Tibial nerve (tissue), 4 donors: ENCODE measurements at regions not wholly inside any gene's neighbourhood (a gene's known extent, or its start where the extent isn't known, plus 50 kb on each side); places are given as distances from the start of the nearest gene placed in this dataset.
"Not testable (repeated sequence)": the region's sequence is repeated elsewhere in the genome, so short reads cannot be mapped to it uniquely, and the experiment has no call there.

ENCODE experiments used
- DNase-seq, 2 donors: peaks; one replicate each; pipeline ENCODE4 v3.0.0-alpha.2; 2019; ENCODE audit warnings: low spot score in 2 of 2
- H3K27ac ChIP-seq, 4 donors: fragments of 200-600 bp; sonication (generic) in 3 of 4; one replicate each; pipeline ENCODE4 v1.5.1; 2017 to 2019; ENCODE audit warnings: mild to moderate bottlenecking in 1 of 4
- H3K27me3 ChIP-seq, 2 donors: fragments of 200-600 bp; sonication (generic) in 1 of 2; one replicate each; pipeline versions ENCODE4 v1.5.1 to v1.6.0; 2017 to 2019
- H3K36me3 ChIP-seq, 3 donors: fragments of 200-600 bp; sonication (generic); one replicate each; pipeline ENCODE4 v1.5.1; 2018 to 2019
- H3K4me1 ChIP-seq, 4 donors: fragments of 200-600 bp; sonication (generic) in 3 of 4; one replicate each; pipeline ENCODE4 v1.5.1; 2017 to 2019
- H3K4me3 ChIP-seq, 4 donors: fragments of 200-600 bp; sonication (generic) in 3 of 4; one replicate each; pipeline ENCODE4 v1.5.1; 2017 to 2019; ENCODE audit warnings: mild to moderate bottlenecking in 1 of 4, moderate library complexity in 1 of 4
- H3K9me3 ChIP-seq, 4 donors: fragments of 200-600 bp; sonication (generic) in 3 of 4; one replicate each; pipeline ENCODE4 v1.5.1; 2017 to 2019
- EP300 ChIP-seq, 2 donors: sonication (generic); formaldehyde crosslinking; IDR thresholded peaks; one replicate each; pipeline ENCODE4 v1.6.1; 2017; ENCODE audit warnings: antibody characterized with exemption in 2 of 2, mild to moderate bottlenecking in 1 of 2
- POLR2A ChIP-seq, 2 donors: fragments of 450-650 bp; IDR thresholded peaks; one replicate each; pipeline ENCODE4 v1.6.1; 2017; ENCODE audit warnings: antibody characterized with exemption in 2 of 2, mild to moderate bottlenecking in 2 of 2, moderate library complexity in 2 of 2
- WGBS, 2 donors: methylation state at CpG; one replicate each; pipeline ENCODE4 v1.1.5; 2018; 5-methylcytosine and 5-hydroxymethylcytosine counted together
- TF ChIP-seq, protein P1 (sequence below), 5 experiments: fragments of 200-600 bp in 3 of 5; fragments of 450-650 bp in 2 of 5; sonication (generic) in 3 of 5; IDR thresholded peaks; one replicate each; pipeline ENCODE4 v1.5.1; 2016 to 2019; ENCODE audit warnings: antibody characterized with exemption in 5 of 5, mild to moderate bottlenecking in 3 of 5, moderate library complexity in 2 of 5

DNA sequence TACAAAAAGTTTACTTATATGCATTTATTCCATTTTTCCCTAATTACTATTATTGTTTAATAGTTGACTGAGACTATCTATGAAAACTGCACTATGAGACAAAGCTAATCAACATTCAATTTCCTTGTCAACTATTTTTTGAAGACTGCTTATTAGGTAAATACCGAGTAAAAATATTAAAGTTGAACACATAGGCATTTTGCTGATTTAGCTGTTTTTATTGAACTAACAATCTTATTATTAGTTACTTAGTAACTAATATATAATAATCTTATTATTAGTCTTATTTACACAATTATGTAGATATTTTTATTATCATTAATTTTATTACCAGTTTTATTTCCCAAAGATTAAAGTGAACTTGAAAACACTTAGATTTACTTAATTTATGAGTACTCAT lies 728.8 kb downstream of the TENT5A start:
- Histone ChIP-seq H3K27ac (no peak overlapping the region), H3K36me3 (no peaks in the 10 kb centered on the region), H3K4me3 (no peak overlapping the region), H3K27me3 (no peaks in the 10 kb centered on the region), H3K4me1 (no peaks in the 10 kb centered on the region), H3K9me3 (peaks cover 0 to 14% (median 0%) of the 10 kb centered on the region in 4 donors)
- 44 to 96% methylated on average over 1 of the region's 1 CpG for WGBS, 2 donors
- no peak for DNase-seq
- no peak for TF ChIP-seq EP300 (IDR thresholded peaks at IDR 0.05)
- TF ChIP-seq, protein P1, sequence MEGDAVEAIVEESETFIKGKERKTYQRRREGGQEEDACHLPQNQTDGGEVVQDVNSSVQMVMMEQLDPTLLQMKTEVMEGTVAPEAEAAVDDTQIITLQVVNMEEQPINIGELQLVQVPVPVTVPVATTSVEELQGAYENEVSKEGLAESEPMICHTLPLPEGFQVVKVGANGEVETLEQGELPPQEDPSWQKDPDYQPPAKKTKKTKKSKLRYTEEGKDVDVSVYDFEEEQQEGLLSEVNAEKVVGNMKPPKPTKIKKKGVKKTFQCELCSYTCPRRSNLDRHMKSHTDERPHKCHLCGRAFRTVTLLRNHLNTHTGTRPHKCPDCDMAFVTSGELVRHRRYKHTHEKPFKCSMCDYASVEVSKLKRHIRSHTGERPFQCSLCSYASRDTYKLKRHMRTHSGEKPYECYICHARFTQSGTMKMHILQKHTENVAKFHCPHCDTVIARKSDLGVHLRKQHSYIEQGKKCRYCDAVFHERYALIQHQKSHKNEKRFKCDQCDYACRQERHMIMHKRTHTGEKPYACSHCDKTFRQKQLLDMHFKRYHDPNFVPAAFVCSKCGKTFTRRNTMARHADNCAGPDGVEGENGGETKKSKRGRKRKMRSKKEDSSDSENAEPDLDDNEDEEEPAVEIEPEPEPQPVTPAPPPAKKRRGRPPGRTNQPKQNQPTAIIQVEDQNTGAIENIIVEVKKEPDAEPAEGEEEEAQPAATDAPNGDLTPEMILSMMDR (IDR thresholded peaks at IDR 0.05), result no peak
- no peak for TF ChIP-seq POLR2A (IDR thresholded peaks at IDR 0.05)

DNA sequence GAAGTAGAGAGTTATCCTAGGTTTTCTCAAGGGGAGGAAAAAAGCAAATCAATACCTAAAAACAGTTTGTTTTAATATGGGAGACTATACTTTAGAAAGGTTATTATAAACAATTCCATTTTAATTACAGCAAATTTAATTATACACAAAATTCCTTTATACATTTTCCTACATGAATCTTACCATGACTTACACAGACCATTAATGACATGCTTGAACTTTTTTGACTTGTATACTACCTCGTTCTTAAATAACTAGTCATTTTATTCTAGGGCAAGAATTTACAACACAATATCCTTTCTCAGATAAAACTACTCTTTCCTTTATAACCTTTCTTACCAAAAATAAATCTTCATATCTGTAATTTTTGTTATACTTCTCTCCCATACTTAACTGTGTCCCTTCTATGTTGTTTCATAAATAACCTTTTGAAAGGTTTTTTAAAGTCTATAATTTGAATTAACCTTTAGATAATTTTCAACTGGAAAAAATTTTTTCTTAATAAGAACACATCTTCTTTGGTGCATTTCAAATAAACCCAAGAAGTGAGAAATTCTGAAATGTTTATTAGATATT lies 729.4 kb downstream of the TENT5A start:
- no peak for TF ChIP-seq POLR2A (IDR thresholded peaks at IDR 0.05)
- TF ChIP-seq, protein P1 (IDR thresholded peaks at IDR 0.05), result no peak
- no peak for TF ChIP-seq EP300 (IDR thresholded peaks at IDR 0.05)
- Histone ChIP-seq H3K27me3 (no peaks in the 10 kb centered on the region), H3K4me1 (no peaks in the 10 kb centered on the region), H3K9me3 (peaks cover 0 to 17% (median under 1%) of the 10 kb centered on the region in 4 donors), H3K4me3 (no peak overlapping the region), H3K36me3 (no peaks in the 10 kb centered on the region), H3K27ac (no peak overlapping the region)
- 71 to 74% methylated on average over 1 of the region's 1 CpG for WGBS, 2 donors
- no peak for DNase-seq

DNA sequence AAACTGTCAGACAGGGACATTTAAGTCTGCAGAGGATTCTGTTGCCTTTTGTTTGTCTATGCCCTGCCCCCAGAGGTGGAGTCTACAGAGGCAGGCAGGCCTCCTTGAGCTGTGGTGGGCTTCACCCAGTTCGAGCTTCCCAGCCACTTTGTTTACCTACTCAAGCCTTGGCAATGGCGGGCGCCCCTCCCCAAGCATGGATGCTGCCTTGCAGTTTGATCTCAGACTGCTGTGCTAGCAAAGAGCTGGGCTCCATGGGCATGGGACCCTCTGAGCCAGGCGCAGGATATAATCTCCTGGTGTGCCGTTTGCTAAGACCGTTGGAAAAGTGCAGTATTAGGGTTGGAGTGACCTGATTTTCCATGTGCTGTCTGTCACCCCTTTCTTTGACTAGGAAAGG lies 734.9 kb downstream of the TENT5A start:
- not testable (repeated sequence) for H3K27me3 ChIP-seq, H3K27ac ChIP-seq, DNase-seq, H3K4me3 ChIP-seq, H3K4me1 ChIP-seq, H3K36me3 ChIP-seq
- H3K9me3 ChIP-seq, result peaks cover 0 to 26% (median 2%) of the 10 kb centered on the region in 4 donors
- 90 to 95% methylated on average over 6 of the region's 6 CpGs for WGBS, 2 donors

DNA sequence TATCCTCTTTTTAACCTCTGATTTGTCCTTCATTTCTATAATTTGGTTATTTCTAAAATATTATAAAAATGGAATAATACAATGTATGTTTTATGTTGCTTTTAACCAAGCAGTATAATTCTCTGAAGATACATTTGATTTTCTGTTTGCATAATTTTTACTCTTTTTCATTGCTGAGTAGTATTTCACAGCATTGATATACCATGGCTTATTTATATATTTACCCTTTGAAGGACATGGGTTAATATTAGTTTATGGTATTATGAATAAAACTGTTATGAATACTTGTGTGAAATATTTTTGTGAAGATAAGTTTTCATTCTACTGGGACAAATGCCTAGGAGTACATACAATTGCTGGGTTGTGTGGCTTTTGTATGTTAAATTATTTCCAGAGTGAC lies 748.6 kb downstream of the TENT5A start:
- TF ChIP-seq POLR2A (IDR thresholded peaks at IDR 0.05) (no peak), EP300 (IDR thresholded peaks at IDR 0.05) (no peak)
- TF ChIP-seq, protein P1 (IDR thresholded peaks at IDR 0.05), result no peak
- no peaks in the 10 kb centered on the region for H3K36me3 ChIP-seq
- H3K27me3 ChIP-seq, result no peaks in the 10 kb centered on the region
- peaks cover 0 to 19% (median 2%) of the 10 kb centered on the region in 4 donors for H3K9me3 ChIP-seq
- DNase-seq, result no peak
- no peak overlapping the region for H3K27ac ChIP-seq
- no peak overlapping the region for H3K4me3 ChIP-seq
- no peaks in the 10 kb centered on the region for H3K4me1 ChIP-seq

DNA sequence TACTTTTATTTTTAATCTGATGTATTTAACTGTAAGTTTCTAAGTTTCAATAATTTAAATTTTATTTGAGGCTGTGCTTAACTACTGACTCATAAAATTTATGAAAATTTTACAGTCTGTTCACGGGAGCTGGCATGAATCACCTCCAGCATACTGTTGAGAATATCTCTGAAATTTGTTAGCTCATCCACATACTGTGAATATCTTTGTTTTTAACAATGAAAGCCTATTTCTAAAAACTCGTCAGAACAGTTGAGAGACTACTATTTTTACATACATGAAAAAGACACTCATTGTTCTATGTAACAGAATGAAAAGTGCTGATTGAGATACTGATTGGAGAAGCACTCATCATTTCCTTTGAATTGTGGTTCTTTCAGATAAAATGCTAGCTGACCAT lies 749.3 kb downstream of the TENT5A start:
- no peaks in the 10 kb centered on the region for H3K27me3 ChIP-seq
- H3K9me3 ChIP-seq, result peaks cover 0 to 19% (median 2%) of the 10 kb centered on the region in 4 donors
- TF ChIP-seq EP300 (IDR thresholded peaks at IDR 0.05) (no peak), POLR2A (IDR thresholded peaks at IDR 0.05) (no peak)
- TF ChIP-seq, protein P1 (IDR thresholded peaks at IDR 0.05), result no peak
- no peak for DNase-seq
- H3K36me3 ChIP-seq, result no peaks in the 10 kb centered on the region
- H3K4me3 ChIP-seq, result no peak overlapping the region
- no peaks in the 10 kb centered on the region for H3K4me1 ChIP-seq
- H3K27ac ChIP-seq, result no peak overlapping the region
- WGBS, 2 donors, result 46 to 53% methylated on average over 2 of the region's 2 CpGs

DNA sequence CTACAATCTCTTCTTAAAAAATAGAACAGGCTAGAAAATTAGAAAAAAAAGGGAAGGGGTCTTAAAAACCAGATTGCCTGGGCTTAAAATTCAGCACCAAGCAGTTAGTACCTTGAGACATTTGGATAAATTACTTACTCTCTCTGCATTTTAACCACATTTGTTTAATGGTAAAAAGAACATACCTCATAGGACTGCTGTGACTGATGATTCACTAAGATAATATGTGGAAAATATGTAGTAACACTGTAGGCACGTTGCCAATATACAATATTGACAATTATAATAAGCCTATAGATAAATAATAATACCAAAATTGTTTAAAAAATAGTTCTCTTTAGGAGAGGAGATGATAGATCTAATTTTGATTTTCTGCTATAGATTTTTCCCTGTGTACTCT lies 750.4 kb downstream of the TENT5A start:
- H3K27ac ChIP-seq, result no peak overlapping the region
- H3K36me3 ChIP-seq, result no peaks in the 10 kb centered on the region
- H3K4me1 ChIP-seq, result no peaks in the 10 kb centered on the region
- H3K27me3 ChIP-seq, result no peaks in the 10 kb centered on the region
- no peak for DNase-seq
- H3K4me3 ChIP-seq, result no peak overlapping the region
- peaks cover 0 to 19% (median 2%) of the 10 kb centered on the region in 4 donors for H3K9me3 ChIP-seq
- 56 to 61% methylated on average over 1 of the region's 1 CpG for WGBS, 2 donors
- TF ChIP-seq, protein P1 (IDR thresholded peaks at IDR 0.05), result no peak
